ENCODE measurements at regions not wholly inside any gene's neighbourhood (a gene's known extent, or its start where the extent isn't known, plus 50 kb on each side); places are given as distances from the start of the nearest gene placed in this dataset.

- DNase-seq, result no peak
- TF ChIP-seq CTCF (IDR thresholded peaks at IDR 0.05; ENCODE audit: low read depth, low read length, missing control alignments), result no peak
- Histone ChIP-seq H3K4me3 (ENCODE audit: low read depth, low read length) (no peak overlapping the region), H3K27ac (no peak overlapping the region), H3K36me3 (replicated peaks) (no peaks in the 10 kb centered on the region), H3K27me3 (replicated peaks) (no peaks in the 10 kb centered on the region)
- in situ Hi-C loops (cut with HindIII; ENCODE audit: low pct_ligation_motif_present, low sequenced_read_pairs), result no loop called here
Observed at GRCh38 chr9:129400971-129401622, 219.8 kb downstream of the C9orf50 start.

GRCh38 chr9:129400001-129400970 is 220.6 kb downstream of the C9orf50 start:
- Histone ChIP-seq H3K27ac (no peak overlapping the region), H3K4me3 (ENCODE audit: low read depth, low read length) (no peak overlapping the region), H3K36me3 (replicated peaks) (no peaks in the 10 kb centered on the region), H3K27me3 (replicated peaks) (no peaks in the 10 kb centered on the region)
- no peak for TF ChIP-seq CTCF (IDR thresholded peaks at IDR 0.05; ENCODE audit: low read depth, low read length, missing control alignments)
- no peak for DNase-seq
- in situ Hi-C loops (cut with HindIII; ENCODE audit: low pct_ligation_motif_present, low sequenced_read_pairs), result no loop called here

GRCh38 chr9:129399634-129399990 is 221.3 kb downstream of the C9orf50 start:
- no peak overlapping the region for H3K4me3 ChIP-seq (ENCODE audit: low read depth, low read length)
- no peak for TF ChIP-seq CTCF (IDR thresholded peaks at IDR 0.05; ENCODE audit: low read depth, low read length, missing control alignments)
- no peak overlapping the region for H3K27ac ChIP-seq
- H3K36me3 ChIP-seq (replicated peaks), result no peaks in the 10 kb centered on the region
- DNase-seq, result no peak
- in situ Hi-C loops (cut with HindIII; ENCODE audit: low pct_ligation_motif_present, low sequenced_read_pairs), result no loop called here
- peaks cover 2% of the 10 kb centered on the region for H3K27me3 ChIP-seq (replicated peaks)

- no peak overlapping the region for H3K4me3 ChIP-seq (ENCODE audit: low read depth, low read length)
- H3K27ac ChIP-seq, result no peak overlapping the region
- H3K27me3 ChIP-seq (replicated peaks), result peaks cover 3% of the 10 kb centered on the region
- no peak for DNase-seq
- in situ Hi-C loops (cut with HindIII; ENCODE audit: low pct_ligation_motif_present, low sequenced_read_pairs), result no loop called here
- TF ChIP-seq CTCF (IDR thresholded peaks at IDR 0.05; ENCODE audit: low read depth, low read length, missing control alignments), result no peak
- no peaks in the 10 kb centered on the region for H3K36me3 ChIP-seq (replicated peaks)
Observed at GRCh38 chr9:129398961-129399633, 221.0 kb upstream of the IER5L start.

- no peak for TF ChIP-seq CTCF (IDR thresholded peaks at IDR 0.05; ENCODE audit: low read depth, low read length, missing control alignments)
- in situ Hi-C loops (cut with HindIII; ENCODE audit: low pct_ligation_motif_present, low sequenced_read_pairs), result no loop called here
- no peak overlapping the region for H3K4me3 ChIP-seq (ENCODE audit: low read depth, low read length)
- H3K27me3 ChIP-seq (replicated peaks), result peaks cover 3% of the 10 kb centered on the region
- no peaks in the 10 kb centered on the region for H3K36me3 ChIP-seq (replicated peaks)
- DNase-seq, result no peak
- no peak overlapping the region for H3K27ac ChIP-seq
Observed at GRCh38 chr9:129398101-129398960, 220.3 kb upstream of the IER5L start.

Measured in brain microvascular endothelial cell (primary cell).